GM18517 (cell line): ENCODE measurements at regions not wholly inside any gene's neighbourhood (a gene's known extent, or its start where the extent isn't known, plus 50 kb on each side); places are given as distances from the start of the nearest gene placed in this dataset.
"Not testable (repeated sequence)": the region's sequence is repeated elsewhere in the genome, so short reads cannot be mapped to it uniquely, and the experiment has no call there.

Experiments used
- ATAC-seq: cut with Tn5 transposase; IDR thresholded peaks from one replicate; pipeline ENCODE4 v1.9.1; 2021; ENCODE audit warnings: mild to moderate bottlenecking, moderate library complexity; ENCODE audit not compliant: unreplicated experiment

DNA sequence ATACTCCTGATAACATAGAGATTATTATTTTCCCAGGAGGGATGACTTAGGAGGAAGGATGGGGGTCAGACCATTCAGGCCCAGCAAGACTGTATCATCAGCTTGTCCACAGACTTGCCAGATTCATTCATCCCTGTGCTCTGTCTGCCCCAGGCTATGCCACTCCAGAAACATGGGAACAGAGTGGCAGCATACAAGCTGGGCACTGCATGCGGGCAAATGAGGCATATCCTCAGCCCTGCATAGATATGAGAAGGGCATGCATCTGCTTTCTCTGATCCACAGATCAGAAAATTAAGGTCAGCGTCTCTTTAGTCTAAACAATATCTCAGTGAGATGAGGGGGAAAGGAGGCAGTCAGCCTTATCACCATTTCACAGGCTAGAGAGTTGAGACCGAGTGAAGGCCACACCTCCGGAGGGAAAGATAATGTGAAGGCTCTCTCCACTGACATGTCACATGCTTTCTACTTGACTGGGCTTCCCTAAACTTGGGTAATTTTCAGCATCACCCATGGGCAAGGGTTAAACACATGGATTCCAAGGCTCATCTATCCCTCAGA, 140.5 kb downstream of the TFAP2B start:
- ATAC-seq: no peak

DNA sequence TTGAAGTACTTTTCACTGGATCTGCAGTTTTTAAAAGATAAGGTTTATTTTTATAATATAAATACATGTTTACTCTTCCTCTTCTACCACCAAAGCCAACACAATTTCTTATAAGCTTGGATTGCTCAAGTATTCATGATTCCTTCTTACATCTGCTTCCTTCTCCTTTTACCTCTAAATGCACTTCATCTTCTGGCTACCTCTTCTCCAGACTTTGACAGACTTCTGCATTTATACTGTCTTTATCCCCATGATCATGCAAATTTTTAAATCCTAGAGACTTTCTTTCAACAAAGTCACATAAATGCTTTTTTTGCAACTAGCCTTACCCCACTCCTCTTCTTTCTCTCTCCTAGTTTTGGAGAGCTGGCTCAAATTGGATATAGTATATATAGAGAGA, 142.9 kb downstream of the TFAP2B start:
- no peak for ATAC-seq

DNA sequence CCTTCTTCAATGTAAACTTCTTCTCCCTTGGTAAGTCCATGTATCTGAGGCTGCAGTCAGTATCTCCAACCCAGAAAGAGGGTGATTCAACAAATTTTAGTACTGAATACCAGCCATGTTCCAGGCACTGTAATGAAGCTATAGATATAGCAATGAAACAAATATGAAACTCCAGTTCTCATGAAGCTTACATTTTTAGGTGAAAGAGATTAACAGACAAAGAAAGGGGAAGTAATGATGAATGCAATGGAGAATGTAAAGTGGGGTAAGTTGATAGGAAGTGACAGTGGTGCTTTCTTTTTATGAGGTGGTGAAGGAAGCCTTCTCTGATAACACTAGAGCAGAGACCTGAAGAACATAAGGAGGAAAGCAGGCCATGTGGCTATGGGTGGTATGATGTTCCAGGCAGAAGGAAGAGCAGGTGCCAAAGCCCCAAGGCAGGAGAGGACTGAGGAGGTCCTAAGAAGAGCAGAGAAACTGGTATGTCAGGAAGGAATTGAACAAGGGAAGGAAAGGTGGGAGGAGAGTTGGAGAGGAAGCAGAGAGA, 143.6 kb downstream of the TFAP2B start:
- no peak for ATAC-seq

DNA sequence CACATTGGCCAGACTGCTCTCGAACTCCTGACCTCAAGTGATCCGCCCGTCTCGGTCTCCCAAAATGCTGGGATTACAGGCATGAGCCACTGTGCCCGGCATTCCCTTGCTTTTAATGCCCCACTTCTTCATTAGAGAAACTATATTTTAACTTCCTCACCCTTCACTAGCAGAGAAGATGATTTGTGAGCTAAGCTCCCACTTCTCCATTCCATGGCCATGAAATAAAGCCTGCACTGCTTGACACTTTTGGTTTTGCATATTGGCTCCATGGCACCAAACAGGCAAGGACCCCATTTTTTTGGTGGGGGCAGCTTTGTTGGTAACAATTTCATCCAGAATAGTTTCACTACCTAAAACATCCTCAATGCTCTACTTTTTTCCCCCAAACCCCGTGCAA, 145.3 kb downstream of the TFAP2B start:
- ATAC-seq: no peak

DNA sequence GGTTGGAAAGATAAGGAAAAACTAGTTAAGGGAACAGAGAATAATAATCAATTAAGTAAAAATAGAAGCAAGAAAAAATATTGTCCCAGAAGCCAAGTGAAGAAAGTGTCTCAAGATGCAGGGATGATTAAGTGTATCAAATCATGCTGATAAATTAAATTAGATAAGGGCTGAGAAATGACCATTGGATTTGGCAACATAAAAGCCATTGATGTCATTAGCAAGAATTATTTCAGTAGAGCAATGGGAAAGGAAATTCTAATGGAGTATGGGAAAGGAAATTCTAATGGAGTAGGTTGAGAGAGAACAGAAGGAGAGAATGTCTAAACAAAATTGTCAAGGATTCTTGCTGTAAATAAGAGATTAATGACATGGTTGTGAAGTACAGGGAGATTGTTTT, 146.8 kb downstream of the TFAP2B start:
- no peak for ATAC-seq

DNA sequence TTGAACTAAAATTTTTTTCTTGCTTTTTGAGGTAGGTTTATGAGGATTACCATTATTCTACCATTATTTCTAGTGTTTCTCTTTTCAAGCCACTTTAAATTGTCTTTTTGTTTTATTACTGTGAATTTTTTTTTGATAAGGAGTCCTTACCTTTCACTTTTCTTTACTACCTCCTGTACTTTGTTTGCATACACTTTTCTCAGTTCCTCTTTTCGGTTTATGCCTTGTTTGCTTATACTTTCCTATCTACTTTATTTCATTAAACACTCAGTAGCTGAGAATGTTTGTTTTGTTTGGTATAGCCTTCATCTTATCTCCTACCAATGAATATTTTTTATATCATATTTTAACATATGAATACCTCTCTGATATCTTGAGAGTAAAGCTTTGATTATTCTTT, 147.9 kb downstream of the TFAP2B start:
- ATAC-seq: peak; percentile 97

DNA sequence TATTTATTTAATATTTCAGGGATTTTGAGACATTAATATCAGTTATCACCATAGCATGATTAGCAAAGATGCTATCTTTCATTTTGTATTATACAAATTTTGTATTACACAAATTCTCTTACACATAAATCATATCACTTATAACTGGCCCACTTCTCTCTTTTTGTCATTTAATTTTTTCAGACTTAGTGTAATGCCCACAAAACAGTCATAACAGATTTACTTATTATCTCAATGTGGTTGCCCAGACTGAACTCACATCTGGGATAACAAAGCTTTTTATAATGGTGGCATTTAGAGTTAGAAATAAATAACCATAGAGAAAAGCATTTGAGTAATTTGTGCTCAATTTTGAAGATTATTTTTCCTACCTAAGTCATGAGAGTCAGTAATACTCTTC, 148.3 kb downstream of the TFAP2B start:
- no peak for ATAC-seq

DNA sequence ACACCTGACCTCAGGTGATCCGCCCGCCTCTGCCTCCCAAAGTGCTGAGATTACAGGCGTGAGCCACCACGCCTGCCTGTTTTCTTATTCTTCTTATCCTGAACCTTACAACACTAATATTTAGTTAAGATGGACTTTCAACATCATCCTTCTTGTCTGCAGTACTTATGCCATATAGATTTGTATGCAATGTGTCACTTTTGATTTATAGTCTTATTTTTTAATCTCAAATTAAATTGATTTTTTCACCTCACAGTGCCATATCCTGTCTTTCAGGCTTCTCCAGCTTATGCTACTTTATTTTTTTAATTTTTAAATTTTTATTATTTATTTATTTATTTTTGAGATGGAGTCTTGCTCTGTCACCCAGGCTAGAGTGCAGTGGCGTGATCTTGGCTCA, 149.6 kb downstream of the TFAP2B start:
- ATAC-seq: not testable (repeated sequence)

DNA sequence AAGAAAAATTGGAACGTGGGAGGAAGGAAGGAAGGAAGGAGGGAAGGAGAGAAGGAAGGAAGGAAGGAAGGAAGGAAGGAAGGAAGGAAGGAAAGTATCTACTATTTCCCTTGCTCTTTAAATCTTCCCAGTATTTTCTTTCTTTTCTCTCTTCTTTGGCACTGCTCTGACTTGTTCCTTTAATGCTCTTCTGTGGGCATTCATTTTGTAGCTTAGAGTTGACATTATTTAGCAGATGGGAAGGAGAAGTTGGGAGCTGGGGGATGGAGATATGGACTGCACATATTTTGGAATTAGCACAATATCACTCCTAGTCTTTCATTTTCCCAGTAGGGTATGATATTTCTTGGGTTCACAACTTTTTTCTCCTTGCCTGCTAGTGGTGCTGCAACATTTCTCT, 152.2 kb downstream of the TFAP2B start:
- no peak for ATAC-seq

DNA sequence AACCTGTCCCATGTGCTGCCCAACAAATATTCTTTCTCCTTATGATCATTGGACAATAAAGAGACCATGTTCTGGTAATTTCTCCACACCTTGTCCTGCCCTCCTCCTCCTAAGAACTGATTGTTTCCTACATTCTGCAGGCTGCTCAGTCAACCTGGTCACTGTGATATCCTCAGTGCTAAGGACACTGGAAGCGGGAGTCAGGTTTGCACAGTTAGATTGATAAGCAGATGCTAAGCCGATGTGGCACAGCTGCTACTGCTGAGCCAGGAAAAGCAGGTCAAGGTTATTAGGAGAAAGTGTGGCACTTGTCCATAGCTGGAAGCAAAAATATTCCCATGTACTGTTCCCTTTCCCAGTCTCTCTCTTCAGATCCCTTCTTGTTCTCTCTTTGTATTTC, 154.8 kb downstream of the TFAP2B start:
- ATAC-seq: no peak

DNA sequence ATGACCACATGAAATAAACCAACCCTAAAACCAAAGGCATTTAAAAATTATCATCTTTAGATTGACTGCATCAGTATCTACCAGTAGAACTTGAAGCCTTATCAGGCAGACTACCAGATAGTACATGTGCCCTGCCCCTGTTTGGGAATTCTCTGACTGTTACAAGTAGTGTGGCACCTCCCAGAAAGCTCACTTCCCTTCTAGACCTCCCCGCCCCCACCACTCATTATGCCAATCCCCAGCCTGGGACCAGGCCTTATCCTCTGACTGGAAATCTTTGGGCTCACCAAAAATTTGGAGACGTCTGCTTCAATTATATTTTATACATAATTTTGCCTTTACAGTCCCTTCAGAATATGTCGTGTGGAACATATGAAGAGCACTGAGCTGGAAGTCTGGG, 155.6 kb downstream of the TFAP2B start:
- no peak for ATAC-seq

DNA sequence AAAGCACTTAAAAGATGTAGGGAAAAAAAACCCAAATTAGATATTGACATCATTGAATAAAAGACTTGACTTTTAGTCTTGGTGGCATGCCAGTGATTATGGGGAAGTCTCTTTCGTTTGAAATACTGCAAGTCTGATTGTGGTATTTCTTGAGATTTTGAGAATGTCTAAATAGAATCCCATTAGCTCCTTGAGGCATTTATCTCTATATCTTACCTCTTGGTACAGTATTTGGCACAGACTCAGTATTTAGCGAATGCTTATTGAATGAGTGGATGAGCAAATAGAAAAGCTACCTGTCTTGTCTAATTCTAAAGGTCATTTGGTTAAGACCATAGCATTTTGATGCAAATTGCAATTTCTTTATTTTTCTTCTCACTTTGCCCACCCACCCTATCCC, 156.5 kb downstream of the TFAP2B start:
- ATAC-seq: no peak

DNA sequence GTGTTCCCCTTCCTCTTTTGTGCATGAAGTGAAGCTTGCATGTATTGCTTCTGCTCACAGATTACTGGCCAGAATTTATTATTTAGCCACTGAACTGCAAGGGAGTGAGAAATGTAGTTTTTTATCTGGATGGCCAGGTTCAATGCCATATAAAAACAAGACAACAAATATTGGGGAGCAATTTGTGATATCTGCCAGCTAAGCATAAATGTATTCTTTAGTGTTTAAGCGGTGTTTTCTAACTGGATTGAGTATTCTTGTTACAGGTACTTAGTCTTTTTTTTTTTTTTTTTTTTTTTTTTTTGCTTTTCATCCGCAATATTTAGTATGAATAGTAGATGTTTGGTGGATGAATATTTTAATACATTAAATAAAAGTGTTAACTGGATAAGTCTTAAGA, 158.2 kb downstream of the TFAP2B start:
- ATAC-seq: no peak

DNA sequence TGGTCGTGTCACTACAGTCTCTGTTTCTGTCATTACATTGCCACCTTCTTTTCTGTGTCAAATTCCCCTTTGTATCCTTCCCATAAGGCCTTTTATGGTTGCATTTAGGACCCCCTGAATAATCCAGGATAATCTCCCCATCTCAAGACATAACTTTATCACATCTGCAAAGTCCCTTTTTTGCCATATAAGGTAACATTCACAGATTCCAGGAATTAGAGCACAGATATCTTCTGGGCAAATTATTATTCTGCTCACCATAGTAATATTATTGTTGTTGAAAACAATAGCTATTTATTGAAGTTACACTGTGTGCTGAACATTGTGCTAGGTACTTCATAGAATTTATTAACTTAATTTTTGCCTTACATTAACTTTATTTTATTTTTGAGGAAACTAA, 159.1 kb downstream of the TFAP2B start:
- ATAC-seq: no peak

DNA sequence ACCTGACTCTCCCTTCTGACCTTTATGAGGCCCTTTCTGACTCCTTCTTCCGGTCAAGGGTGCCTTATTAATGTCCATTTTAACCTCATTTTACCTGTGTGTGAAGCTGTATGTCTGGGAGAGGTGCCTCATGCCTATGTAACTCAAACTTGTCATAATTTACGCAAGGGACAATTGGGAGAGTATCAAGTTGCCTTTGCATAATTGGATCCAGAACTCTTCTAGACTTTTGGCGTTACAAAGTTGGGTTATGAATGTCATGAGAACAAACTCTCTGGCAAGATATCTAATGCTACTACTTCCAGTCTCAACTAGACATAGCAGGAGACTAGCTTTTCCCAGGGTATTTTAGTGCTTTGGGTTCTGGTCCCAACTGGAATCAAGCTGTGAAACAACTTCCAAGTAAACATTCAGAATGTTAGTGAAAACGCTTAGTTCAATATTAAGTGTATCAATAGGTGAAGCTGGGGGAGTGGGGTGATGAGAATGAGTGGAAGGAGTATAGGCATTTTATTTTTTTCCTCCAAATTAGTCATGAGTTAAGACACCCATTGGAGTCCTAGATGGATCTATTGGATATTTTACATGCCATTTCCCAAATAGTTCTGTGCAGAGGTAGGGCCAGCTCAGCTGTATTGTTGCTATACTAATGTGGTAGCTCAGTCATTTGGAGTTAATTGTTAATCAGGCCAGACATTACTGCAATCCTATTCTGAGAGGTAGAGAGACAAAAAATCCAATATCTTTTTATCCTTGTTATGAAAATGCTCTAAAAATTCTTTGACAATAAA, 159.9 kb downstream of the TFAP2B start:
- no peak for ATAC-seq

DNA sequence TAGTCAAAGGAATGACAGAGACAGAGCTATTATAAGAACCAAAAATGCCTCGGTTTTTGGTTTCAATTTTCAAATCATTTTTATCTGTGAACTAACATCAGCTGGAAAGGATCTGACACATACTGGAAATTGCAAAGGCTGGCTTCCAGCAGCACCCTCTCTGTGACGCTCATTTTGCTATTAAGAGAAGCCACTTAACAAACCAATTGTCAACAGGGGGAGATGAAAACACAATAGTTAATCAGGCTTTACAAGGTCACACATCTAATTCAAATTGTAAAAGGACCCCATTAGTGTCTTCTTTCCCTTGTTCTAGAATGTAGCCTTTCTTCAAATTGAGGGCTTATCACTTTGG, 160.5 kb downstream of the TFAP2B start:
- ATAC-seq: no peak

DNA sequence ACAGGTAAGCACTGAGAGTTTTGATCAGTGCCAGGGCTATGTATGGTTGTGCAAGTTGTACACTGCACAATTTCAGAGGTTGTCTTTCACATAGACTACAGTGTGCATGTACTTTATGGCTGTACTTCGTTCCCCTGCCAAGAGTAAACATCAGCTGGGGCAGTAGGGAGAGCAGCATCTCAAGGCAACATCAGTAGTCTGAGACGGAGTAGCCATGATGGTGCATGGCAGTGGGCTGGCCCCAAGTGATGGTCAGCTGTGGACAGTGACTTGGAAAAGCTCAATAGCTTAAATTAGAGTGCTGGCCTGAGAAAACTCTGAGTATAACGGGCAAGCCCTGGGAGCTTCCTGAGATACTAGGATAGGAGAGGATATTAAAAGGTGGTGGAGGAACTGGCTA, 165.5 kb downstream of the TFAP2B start:
- ATAC-seq: no peak

DNA sequence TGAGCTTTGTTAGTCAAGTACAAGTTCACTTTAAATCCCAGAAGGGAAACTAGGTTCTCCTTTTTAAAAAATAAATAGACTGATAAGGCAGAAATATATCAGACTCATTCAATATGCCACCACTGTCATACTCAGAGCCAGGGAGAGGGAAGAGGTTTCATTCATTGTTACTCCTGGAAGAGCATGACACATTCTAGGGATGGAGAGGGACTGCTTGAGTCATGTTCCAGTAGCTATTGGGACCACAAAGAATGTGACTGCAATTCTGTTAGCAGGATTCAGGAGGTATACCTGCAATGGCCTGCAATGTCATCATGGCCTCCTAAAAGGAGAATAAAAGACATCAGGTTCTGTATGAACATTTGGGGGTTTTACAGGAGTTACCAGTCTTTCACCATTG, 167.6 kb downstream of the TFAP2B start:
- ATAC-seq: no peak

DNA sequence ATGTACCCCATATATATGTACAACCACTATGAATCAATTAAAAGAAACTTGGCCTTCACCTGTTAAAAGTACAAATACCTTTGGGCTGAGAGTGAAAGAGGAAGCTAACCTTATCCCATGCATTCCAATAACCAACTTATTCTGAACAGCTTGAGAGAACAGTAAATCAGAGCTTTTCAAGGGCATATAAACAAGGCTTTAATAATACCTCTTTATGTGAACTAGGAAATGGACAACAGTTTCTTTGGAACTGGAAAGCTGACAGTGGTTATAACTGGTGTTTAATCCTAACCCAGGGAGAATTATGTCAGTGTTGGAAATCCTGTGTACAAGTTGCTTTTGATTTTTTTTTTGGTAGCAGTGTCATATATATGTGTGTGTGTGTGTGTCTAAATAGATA, 170.5 kb downstream of the TFAP2B start:
- no peak for ATAC-seq

DNA sequence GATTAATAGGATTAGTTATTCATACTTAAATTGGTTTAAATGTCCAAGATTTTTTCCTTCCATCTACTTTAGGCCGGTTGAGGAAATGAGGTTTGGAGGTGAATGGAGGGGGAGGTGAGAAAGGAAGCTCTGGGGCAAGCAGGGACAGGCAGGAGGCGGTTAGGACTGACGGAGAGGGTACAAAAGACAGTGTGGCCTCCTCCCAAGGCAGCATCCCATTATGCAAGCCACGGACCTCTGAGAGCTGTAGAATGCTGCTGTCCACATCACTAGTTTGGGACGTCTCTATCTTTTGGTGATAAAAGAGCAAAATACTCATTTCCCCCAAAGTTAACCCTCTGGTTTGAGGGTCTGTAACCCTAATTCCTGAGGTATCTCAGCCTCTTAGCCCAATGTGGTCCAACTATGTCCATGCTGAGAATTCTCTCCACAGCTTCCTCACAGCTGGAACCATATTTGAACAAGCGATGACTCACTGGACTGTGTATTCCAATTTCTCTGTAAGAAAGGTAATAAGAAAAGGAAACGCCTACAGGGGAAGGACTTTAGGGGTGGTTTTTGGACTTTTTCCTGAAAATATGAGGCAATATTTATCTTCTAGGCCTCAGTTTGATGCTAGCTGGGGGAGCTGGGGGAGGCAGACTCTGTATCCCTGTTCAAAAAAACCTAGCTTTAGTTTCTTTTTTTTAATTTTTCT, 172.2 kb downstream of the TFAP2B start:
- no peak for ATAC-seq

DNA sequence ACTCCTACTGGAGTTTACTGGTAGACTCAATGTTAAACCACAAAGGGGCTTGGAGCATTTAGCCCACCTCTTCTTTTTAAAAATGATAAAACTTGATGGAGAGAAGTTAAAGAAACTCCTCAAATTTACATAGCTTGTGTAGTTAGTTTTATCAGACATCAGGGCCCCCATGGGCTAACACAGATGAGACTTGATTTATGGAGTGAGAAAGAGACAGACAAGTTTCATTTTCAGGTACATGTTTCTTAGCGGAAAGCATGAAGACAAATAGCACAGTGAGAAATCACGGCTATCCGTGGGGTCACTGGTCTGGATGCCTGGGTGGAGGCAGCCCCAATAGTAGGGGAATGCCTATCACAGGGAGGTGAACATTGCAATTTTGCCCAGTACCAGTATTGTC, 173.6 kb downstream of the TFAP2B start:
- ATAC-seq: no peak
